ENCODE measurements at regions not wholly inside any gene's neighbourhood (a gene's known extent, or its start where the extent isn't known, plus 50 kb on each side); places are given as distances from the start of the nearest gene placed in this dataset.
A peak's percentile ranks its signal among the peaks of the same experiment; 100 is the strongest.

DNA sequence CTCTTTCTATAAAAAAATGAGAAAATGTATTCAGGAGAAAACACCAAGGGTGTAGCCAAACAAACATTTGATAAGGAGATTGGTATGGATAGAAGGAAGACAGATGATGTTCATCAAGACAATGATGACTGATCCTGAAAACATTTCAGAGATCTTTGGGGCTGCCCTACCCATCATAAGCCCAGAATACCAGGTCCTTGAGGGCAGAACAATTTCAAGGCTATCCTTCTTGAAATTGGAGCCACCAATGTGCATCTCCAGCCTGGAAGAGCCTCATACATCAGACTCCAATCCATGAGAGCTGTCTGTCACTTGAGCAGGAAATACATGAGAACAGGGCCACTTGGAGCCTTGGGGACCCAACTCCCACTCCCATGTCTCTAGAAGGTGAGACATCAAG is 89.5 kb upstream of the ANKRD28 start:
- DNase-seq (no peak), ATAC-seq (no peak)
- H3K4me1 ChIP-seq = no peaks in the 10 kb centered on the region
- H3K27me3 ChIP-seq = no peaks in the 10 kb centered on the region
- H3K27ac ChIP-seq = no peak overlapping the region
- intact Hi-C loops (cut with DNase I) = no loop called here
- TF ChIP-seq POLR2A (IDR thresholded peaks at IDR 0.05) (no peak), CTCF (IDR thresholded peaks at IDR 0.05) (no peak)
- no peak overlapping the region for H3K4me3 ChIP-seq
- no peaks in the 10 kb centered on the region for H3K36me3 ChIP-seq (replicated peaks in 1 of 2; ENCODE audit: insufficient read depth in 1 of 2, low read depth in 2 of 2)
- no peaks in the 10 kb centered on the region for H3K9me3 ChIP-seq

DNA sequence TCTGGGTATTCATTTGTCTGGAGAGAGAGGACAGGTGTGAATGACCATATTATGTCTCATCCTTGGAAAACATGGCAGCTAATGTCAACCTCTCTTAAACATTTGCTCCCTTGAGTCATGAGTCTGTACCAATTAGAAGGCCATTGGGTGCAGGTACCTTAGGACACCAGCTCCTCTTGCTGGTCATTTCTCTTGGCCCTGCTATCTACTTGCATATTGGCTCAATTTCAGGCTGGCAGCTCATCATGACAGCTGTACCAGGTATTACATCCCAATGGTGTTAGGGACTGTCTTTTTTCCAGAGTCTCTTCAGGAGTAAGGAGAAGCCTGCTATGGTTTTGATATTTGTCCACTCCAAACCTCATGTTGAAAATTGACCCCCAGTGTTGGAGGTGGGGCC is 92.2 kb upstream of the ANKRD28 start:
- H3K27me3 ChIP-seq = no peaks in the 10 kb centered on the region
- no peak overlapping the region for H3K4me3 ChIP-seq
- peaks cover 20% of the 10 kb centered on the region for H3K4me1 ChIP-seq
- TF ChIP-seq POLR2A (IDR thresholded peaks at IDR 0.05) = no peak
- no peak for TF ChIP-seq CTCF (IDR thresholded peaks at IDR 0.05)
- intact Hi-C loops (cut with DNase I) = no loop called here
- H3K36me3 ChIP-seq (replicated peaks in 1 of 2; ENCODE audit: insufficient read depth in 1 of 2, low read depth in 2 of 2) = no peaks in the 10 kb centered on the region
- DNase-seq (no peak), ATAC-seq (no peak)
- no peaks in the 10 kb centered on the region for H3K9me3 ChIP-seq
- H3K27ac ChIP-seq = no peak overlapping the region

DNA sequence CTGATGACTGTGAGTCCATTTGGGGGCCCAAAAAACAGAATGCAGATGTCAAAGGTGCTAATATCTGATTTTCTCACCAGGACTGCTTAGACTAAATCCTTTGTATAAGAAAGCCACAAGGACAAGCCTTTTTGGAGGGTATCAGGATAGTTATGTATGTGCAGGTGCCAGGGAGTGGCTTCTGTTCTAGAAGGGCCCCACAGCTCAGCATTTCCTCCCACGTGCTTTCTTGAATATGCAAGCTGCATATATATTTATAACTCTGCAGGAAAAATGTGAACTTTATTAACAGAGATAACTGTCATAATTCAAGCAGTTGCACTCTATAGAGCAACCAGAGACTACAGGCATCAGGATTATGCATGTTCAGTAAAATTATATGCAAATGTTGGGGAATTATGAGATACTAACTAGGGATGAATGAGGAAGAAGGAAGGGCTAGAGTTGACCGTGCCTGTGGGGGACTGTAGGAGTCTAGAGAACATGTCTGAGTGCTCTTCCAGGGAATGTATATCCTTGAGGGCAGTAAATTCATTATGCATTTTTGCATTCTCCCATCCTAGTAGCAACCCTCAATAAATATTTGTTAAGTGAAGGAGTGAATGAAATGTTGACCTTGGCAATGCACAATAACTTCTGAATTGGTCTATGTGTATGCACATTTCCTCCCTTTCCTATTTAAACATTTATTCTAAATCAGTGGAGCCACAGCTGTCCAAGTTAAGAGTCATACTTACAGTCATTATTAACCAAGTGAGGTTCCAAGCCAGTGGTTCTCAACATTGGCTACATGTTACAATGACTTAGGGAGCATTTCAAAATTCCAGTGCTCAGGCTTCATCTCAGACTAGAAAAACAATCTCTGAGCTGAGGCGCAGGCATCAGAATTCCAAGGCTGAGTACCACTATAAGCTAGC is 94.8 kb upstream of the ANKRD28 start:
- TF ChIP-seq POLR2A (IDR thresholded peaks at IDR 0.05) (no peak), CTCF (IDR thresholded peaks at IDR 0.05) (no peak)
- Histone ChIP-seq H3K4me1 (peaks cover 20% of the 10 kb centered on the region), H3K9me3 (no peaks in the 10 kb centered on the region), H3K27me3 (no peaks in the 10 kb centered on the region), H3K27ac (peak overlapping the region in 2 of 4 donors; percentile 74 to 81), H3K36me3 (replicated peaks in 1 of 2; ENCODE audit: insufficient read depth in 1 of 2, low read depth in 2 of 2) (no peaks in the 10 kb centered on the region), H3K4me3 (no peak overlapping the region)
- ATAC-seq (no peak), DNase-seq (no peak)
- intact Hi-C loops (cut with DNase I) = no loop called here
- WGBS, 2 donors = 71 to 83% methylated on average over 3 of the region's 3 CpGs

DNA sequence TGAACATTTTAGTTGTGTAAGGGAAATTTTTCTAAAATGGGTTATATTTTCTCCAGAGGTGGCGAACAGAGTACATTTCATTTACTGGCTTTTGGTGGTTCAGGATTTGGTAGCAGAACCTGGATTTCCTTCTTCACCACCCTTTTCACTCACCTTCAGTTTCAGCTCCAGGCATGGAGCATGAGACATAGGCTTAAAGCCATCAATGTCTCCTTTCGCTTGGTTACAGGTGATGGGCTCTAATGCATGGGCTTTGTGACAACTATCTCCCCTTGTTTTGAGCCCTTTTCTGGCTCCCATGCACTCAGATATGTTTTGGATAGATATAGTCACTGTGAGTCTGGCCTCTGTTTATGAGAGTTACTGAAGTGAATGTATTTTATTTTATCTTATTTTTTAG is 96.6 kb upstream of the ANKRD28 start:
- intact Hi-C loops (cut with DNase I) = no loop called here
- H3K36me3 ChIP-seq (replicated peaks in 1 of 2; ENCODE audit: insufficient read depth in 1 of 2, low read depth in 2 of 2) = no peaks in the 10 kb centered on the region
- H3K27ac ChIP-seq = peak overlapping the region; percentile 73 to 81 (median 77)
- TF ChIP-seq CTCF (IDR thresholded peaks at IDR 0.05) (no peak), POLR2A (IDR thresholded peaks at IDR 0.05) (no peak)
- no peaks in the 10 kb centered on the region for H3K9me3 ChIP-seq
- H3K27me3 ChIP-seq = no peaks in the 10 kb centered on the region
- H3K4me1 ChIP-seq = peaks cover 20% of the 10 kb centered on the region
- WGBS, 2 donors = 51 to 52% methylated on average over 2 of the region's 2 CpGs
- no peak for ATAC-seq
- DNase-seq = no peak
- no peak overlapping the region for H3K4me3 ChIP-seq

DNA sequence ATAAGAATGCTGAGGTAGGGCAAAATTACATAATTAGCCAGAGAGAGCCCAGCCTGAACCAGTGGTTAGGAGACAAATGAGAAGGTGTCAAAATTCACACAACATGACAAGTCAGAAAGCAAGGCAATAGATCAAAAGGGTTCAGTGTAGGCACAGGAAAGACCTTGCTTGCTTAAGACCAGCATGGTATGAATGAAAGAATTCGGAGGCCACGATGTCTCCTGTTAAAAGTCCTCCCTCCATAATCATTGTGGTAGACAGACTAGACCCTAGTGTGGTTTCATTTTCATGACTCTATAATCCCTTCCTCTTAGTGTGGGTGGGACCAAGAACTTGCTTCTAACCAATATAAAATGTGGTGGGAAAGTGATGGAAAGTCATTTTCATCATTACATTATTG is 98.7 kb upstream of the ANKRD28 start:
- ATAC-seq (no peak), DNase-seq (no peak)
- 86 to 90% methylated on average over 2 of the region's 2 CpGs for WGBS, 2 donors
- intact Hi-C loops (cut with DNase I) = no loop called here
- H3K27ac ChIP-seq = no peak overlapping the region
- H3K36me3 ChIP-seq (replicated peaks in 1 of 2; ENCODE audit: insufficient read depth in 1 of 2, low read depth in 2 of 2) = no peaks in the 10 kb centered on the region
- no peak overlapping the region for H3K4me3 ChIP-seq
- H3K9me3 ChIP-seq = no peaks in the 10 kb centered on the region
- no peak for TF ChIP-seq POLR2A (IDR thresholded peaks at IDR 0.05)
- TF ChIP-seq CTCF (IDR thresholded peaks at IDR 0.05) = no peak
- no peaks in the 10 kb centered on the region for H3K27me3 ChIP-seq
- peaks cover 20% of the 10 kb centered on the region for H3K4me1 ChIP-seq

Data from body of pancreas (tissue), 4 donors.